ENCODE measurements at regions not wholly inside any gene's neighbourhood (a gene's known extent, or its start where the extent isn't known, plus 50 kb on each side); places are given as distances from the start of the nearest gene placed in this dataset.

DNA sequence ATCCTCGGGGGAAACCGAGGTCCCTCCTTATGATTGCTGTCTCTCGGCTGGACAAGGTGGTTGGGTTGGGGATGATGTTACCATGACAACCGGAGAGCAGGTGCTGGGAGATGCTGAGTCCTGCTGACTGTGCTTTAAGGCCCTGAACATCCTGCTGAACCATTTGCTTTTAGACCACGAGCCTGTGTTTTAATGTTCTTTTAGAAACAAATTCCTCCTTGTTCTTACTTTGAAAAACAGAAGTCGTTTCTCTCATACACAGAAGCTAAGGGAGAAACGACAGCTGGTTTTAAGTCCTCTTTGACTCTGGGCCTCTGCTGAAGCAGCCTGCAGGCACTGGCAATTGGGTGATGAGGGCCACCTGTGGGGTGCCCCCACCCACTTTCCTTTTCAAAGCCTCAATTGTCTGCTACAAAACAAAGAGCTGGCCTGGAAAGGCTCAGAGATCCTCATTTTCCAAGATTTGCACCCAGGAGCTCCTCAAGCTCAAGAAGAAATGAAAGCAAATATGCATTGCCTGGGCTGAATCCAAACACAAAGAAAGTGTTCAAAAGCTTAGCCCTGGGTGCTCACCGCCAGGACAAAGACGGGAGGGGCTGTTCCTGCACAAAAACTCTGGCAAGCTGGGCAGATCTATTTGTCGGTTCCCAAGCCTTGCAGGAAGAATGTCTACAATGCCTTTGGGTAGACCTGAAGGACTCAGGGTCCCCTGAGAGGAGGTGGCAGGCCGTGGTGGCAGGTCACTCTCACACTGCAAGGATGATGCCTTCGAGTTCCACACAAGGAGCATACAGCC, 90.0 kb upstream of the CLMN start:
- DNase-seq, result no peak

DNA sequence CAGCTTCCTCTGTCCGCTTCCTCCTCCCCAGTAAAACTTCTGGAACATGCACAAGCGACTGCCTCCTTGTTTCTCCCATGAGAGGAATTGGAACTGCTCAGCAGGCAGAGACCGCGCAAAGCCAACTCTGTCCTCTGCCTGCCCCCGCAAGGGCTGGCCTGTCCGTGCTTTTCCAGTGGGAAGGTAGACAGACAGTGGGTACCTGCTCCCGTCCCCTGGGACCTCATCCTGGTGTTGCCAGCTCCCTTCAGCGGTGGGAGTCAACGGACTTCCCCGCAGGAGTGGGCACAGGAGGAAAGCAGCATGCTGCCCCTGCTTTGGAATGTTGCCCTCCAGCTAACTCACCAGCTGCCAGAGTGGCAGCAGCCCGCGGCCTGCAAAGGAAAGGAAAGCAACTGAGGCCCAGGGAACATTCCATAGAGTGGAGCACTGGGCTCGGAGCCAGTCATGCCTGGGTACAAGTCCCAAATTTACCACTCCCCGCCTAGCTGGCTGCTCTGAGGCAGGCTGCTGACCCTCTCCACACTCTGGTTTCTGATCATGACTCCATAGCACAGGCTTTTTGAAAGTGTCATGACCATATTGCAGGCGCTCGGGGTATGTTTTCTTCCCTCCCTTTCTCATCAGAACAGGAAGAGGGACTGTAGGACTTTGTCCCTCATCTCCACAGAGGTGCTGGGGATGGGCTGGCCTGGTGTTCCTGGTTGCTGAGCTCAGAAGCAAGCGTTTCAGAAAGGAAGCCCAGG, 89.2 kb upstream of the CLMN start:
- no peak for DNase-seq

DNA sequence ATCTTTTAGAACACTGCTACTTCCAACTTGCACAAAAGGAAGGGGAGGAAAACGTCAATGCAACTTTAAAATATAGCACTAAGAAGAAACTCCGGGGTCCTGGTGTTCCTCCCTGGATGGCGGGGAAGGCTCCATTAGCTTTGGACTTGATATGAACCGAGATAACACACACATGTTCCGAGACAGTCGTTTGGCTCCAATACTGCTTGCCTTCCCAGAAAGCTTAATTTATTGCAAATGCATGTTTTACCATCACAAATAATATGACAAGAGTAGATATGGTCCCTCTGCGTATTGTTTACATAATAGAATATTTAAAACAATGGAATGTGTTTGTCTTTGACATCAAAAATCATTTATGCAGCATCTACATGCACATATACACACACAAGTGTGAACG, 87.6 kb upstream of the CLMN start:
- no peak for DNase-seq

DNA sequence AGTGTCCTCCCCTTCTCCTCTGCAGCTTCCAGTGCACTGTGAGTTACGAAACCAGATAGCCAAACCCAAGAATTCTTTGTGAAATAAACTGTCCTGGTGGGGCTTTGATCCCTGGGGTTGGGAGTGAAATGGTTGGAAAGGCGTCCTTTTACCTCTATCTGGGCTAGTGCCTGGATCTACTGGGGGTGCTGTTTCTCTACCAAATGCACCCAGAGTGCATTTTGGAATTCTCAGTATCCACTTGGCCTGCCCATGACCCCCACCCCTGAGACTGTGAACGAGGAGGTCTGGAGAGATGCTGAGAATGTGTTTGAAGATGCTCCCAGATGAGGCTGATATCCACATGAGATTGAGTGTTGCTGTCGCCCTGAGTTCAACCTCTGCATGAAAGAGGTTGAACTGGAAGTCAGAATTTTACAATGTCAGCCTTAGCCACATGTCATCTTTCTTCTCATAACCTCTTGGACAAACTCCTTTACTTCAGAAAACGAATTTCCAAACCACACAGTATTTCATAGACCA, 87.1 kb upstream of the CLMN start:
- DNase-seq, result no peak

DNA sequence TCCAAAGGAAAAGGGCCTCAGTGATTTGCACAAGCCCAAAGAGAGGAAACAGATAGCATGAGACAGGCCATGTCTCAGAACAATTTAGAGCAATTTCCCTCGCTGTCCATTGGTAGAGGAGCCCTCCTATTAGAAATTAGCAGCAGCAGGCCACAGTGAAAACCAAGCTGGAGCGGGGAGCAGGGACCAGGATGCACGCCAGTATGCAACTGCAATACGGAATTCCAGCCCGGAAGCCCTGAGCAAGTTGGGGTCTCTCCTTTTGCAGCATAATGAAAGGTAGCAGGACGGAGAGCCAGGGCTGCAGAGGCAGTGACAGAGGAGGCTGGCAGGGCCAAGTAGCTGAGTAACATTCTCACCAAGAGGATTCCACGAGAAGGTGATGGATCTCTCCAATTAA, 84.9 kb upstream of the CLMN start:
- no peak for DNase-seq

DNA sequence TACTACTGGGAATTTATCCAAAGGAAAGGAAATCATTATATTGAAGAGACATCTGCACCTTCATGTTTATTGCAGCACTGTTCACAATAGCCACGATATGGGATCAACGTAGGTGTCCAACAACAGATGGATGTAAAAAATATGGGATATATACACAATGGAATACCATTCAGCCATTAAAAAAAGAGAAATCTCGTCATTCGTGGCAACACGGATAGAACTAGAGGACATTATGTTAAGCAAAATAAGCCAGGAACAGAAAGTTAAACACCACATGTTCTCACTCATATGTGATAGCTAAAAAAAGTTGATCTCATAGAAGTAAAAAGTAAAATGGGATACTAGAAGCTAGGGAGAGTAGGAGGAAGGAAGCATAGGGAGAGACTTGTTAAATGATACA, 82.9 kb upstream of the CLMN start:
- no peak for DNase-seq

DNA sequence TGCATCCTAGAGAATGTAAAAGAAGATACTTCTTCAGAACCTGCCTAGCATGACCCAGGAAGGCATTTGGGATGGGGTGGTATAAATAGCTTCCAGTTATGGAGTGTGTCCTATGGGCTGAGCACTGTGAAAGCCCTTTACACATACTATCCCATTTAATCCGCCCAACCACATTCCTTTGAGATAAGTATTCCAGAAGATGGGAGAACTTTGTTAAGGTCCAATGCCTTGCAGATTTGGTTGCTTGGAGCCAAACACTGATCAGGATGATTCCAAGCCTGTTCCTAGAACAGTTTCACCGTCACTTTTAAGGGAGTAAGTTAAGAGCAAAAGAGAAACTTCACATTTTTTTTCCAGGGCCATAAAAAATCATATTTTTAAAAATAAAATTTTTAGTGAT, 82.5 kb upstream of the CLMN start:
- no peak for DNase-seq

DNA sequence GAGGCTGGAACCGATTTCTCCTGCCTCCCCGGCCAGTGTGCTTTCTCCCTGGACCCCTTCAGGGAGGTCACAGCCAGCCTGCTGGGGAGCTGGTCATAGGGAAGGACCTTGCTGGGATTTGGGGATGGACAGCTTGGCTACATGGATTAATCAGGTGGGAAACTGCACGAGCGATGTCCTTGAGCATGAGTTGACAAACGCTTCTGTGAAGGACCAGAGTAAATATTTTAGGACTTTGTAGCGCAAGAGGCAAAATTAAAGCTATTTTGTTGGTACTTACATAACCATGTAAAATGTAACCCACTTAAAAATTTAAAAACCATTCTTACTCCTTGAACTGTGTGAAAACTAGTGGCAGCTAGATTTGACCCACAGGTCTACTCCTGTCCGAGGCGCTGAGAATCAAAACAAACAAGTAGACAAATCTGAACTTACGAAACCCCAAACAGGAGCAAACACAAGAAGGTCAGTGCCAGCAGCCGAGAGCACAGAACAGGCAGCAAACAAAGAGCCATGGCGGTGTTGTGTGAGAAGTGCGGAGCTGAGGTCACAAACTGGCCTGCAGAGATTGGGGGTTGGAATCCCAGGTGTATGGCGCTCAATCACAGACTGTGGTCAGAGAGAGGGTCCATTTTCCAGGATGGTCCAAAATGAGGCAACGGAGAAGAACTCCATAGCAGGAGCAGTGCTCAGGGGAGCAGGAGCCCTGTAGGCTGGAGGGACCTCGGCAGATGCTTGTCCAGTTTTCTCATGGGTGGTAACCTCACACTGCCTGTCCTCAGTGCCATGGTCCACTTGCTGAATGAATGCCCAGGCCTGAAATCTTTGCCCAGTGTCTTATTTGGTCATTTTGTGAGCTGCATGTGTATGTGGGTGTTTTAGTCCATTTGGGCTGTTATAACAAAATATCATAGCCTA, 79.2 kb upstream of the CLMN start:
- no peak for DNase-seq

DNA sequence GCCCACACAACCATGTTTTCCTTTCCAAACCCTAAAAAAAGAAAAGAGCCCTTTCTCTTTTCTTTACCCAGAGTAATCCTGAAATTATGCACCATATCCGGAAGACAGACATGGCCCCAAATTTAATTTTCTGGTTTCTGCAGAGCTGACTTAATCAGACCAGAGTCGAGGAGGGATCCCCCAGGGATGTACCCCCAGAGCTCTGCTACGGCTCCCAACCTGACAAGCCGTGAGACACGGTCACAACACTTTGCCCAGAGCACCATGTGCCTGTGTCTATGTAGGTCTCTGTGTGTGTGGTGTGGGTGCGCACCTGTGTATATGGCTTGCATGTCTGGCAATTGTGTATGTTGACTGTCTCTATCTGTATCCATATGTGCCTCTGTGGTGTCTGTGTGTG, 77.6 kb upstream of the CLMN start:
- no peak for DNase-seq

DNA sequence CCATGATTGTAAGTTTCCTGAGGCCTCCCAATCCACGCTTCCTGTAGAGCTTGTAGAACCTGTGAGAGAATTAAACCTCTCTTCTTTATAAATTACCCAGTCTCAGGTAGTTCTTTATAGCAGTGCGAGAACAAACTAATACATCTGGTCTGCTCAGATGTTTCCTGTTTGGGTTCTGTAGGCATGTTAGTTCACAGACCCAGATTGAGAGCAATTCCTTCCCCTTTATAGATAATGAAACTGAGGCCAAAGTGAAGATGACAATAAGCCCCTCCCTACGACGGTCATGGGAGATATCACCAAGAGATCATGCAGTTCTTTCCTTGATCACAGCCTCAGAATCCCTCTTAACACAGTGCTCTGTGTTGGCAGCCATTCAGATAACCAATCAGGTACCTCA, 76.5 kb upstream of the CLMN start:
- DNase-seq, result no peak

DNA sequence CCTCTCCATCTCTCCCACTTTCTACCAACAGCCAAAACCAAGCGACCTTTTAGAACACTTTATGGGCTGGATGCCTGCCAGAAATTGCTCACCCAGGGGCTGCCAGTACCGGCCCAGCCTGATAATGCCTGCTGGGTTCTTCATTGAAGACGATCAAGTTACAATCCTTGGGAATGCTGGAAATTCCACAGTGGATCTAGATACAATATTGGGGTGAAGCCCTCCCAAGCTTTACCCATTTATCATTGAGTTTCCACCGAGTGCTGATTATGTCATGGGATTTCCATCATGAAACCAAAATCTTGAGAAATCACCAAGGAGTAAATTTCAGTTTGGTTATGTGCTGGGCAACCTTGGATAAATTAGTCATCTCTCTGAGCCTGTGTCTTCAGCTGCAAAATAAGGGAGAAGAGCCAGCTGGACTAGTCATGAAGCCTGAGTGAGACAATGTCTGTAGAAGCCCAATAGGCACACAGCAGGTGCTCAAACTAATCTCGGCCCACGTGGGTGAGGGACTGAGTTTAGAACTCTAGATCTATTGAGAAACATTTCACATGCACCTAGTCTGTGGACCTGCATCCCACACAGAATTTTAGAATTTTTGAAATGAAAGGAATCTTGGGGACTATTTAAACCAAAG, 75.5 kb upstream of the CLMN start:
- DNase-seq, result peak; percentile 15

DNA sequence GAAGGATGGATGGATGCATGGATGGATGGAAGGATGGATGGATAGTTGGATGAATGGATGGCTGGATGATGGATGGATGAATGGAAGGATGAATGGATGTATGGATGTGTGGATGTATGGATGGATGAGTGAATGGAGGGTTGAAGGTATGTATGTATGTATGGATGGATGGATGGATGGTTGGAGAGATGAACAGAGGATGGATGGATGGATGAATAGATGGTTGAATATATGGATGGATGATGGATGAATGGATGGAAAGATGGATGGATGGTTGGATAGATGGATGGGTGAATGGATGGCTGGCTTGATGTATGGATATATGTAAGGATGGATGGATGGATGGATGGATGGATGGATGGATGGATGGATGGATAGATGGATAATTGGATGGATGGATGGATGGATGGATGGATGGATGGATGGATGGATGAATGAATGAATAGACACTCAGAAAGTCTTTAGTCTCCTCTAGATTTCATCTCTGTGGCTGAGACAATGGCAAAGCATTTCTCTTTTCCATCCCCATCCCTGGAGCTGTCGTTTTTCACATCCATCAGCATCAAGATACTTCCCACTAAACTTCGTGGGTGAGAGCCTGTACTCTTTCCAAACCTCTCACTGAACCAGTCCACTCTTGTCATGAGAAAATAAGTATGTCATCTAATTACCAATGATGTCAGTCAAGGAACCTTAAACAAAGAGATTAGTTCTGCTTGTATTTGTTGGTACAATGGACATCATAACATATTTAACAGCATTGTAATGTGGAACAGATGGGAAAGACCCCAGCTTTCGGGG, 74.8 kb upstream of the CLMN start:
- no peak for DNase-seq

DNA sequence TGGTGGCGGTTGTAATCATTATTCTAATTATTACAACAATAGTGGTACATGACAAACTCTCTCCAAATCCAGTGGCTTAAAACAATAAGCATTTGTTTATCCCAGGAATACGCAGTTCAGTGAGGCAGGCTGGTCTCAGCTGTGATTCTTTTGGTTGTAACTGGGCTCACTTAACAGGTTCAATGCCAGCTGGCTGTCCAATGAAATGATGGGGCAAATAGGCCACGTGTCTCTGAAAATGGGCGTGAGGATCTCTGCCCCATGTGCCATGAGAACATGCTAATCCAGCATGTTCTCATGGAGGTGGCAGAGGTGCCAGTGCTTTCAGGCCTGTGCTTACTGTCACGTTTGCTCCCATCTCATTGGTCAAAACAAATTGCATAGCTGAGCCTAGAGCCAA, 73.1 kb upstream of the CLMN start:
- no peak for DNase-seq

DNA sequence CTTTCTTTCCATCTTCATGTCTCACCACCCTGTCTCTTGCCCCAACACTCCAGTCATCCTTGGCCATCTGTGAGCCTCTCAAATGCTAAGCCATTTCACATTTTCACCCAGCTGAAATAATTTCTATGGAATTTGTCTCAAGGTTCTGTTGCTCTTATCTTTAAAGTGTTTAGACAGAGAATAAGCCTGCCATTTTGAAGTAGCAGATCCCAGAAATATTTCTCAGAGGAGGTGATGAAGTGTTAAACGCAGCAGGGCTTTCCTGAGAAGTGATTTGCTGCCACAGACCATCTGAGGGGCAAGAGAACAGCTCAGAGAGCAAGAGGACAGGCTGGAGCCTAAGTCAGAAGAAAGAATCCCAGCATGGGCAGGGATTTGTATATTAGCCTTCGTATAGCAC, 71.6 kb upstream of the CLMN start:
- DNase-seq, result no peak

DNA sequence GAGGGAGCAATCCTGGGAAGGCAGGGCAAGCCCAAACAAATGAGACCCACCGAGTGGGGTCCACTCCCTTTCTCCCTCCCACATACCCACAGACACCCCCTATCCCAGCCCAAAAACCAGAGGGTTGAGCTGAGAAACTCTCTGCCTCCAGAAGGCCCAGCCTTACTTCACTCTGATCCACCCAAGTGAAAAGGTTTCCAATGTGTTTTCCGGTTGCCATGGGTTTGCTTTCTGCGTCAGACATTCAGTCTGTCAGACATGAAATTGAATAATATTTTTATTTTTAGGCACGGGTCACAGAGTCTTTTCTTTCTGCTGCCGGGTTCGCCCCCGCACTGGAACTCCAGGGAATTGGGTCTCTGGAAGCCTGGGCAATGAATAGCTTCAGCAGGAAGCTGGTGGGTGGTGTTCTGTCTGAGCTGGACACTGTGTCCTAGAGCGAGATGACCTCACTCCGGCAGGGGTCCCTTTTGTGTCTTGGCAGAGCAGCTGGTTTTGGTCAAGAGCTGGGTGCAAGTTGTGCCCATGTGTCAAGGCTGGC, 69.8 kb upstream of the CLMN start:
- no peak for DNase-seq

DNA sequence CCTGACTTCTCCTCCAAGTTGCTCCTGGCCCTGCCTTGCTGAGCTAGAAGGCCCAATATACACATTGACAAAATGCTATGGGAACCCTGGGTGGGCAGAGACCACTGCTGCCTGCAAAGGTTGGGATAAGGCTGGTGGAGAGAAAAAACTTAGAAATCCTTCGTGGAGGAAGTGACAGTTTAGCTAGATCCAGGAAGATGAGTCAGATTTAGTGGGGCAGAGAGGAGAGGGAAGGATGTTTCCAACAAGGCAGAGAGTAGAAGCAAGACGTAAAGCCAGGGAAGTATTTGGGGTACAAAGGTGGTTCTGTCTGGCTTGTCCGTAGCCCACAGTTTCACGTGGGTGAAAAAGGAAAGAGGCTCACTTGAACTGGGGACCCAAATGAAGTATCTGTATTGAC, 69.0 kb upstream of the CLMN start:
- DNase-seq, result no peak

DNA sequence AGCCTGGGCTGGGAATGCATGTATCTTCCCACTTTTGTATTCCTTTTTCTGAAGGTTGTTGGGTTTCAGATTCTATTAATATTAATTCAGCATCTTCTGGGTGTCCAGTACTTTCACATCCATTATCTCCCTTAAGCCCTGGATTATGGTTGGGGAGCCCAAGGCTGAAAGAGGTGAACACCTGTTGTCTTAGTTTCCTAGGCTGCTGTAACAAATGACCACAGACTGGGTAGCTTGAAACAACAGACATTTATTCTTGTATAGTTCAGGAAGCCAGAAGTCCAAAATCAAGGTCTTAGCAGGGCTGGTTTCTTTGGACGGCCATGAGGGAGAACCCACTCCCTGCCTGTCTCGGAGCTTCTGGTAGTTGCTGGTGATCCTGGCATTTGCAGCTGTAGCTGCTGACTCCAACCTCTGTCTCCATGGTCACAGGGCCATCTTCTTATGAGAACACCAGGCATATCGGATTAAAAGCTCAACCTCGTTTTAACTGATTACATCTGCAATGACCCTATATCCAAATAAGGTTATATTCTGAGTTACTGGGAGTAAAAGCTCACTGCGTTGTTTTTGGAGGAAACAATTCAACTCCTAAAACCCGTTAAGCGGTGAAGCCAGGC, 68.2 kb upstream of the CLMN start:
- DNase-seq, result no peak

DNA sequence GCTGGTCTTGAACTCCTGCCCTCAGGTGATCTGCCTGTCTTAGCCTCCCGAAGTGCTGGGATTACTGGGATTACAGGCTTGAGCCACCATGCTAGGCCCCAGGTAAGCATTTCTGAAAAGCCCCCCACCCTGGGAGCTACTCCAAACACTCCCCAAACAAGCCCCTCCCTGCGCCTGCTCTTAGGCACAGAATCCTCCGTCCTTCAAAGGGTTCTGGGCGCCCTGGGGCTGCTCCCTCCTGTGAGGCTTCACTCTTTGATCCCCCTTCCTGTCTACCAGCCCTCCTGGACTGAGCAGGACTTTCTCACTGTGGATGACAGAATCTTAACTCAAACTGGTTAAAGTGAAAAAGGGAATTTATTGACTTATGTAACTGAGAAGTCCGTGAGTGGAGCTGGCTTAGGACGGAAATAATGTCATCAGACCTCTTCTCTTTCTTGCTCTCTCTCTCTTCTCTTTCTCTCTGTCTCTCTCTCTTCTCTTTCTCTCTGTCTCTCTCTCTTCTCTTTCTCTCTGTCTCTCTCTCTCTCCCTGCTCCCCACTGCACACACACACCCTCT, 66.9 kb upstream of the CLMN start:
- DNase-seq, result no peak

DNA sequence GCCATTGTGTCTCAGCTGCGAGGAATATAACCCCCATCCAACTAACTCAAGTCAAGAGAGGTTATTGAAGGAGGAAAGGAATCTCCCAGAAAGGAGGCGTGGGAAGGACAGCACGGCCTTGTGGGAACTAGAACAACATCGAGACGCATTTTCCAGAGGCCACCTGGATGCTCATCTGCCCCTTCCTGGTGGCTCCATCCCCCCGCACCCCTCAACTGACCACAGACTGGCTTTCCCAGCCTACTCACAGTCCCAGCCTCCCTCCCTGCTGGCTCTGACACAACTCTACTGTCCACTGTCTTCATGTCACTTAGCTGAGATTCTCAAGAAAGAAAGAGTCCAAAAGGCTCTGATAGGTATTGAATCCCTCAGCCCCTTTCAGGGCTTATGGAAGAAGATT, 66.0 kb upstream of the CLMN start:
- no peak for DNase-seq

DNA sequence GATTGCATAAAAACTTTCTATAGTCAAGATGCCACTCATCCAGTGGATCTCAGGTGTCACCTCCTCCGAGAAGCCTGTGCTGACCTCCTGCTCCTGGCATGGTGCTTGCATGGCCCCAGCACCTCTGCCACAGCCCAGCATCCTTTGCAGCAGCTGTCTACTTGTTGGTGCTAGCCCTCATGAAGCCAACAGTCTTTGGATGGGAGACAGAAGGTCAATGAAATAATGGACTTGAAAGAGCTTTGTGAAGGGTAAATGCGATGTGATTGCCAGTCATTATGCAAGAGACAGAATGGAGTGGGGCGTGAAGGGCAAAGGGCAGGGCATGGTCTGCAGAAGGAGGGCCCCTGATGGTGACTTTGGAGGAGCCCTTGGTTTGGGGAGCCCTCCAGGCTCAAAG, 63.0 kb upstream of the CLMN start:
- DNase-seq, result no peak

DNA sequence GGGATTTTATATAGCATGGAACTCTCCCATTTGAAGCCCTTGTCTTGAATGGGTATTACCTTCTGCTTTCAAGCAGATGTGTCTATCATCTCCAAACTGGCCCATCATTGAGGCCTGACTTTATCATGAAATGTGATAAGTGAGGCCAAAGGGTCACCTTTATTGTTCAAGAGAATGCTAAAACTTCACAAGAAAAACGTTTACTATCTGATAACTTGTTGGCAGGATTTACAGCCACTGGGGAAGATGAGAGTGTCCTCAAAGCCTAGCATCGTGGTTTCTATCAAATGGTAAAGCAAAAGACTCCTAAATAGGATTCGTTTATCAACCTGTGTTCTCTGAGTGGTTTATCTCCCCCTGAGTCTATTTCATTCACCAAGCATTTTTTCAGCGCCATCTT, 62.0 kb upstream of the CLMN start:
- no peak for DNase-seq

Data from NCI-H2171 treated with DMSO at 0.1 percent for 48 hours (cell line).